Transverse colon (tissue), 4 donors: ENCODE measurements at regions not wholly inside any gene's neighbourhood (a gene's known extent, or its start where the extent isn't known, plus 50 kb on each side); places are given as distances from the start of the nearest gene placed in this dataset.

Experiments
- DNase-seq: peaks from one replicate; pipeline ENCODE4 v3.0.0-alpha.2; 2019
- H3K27ac ChIP-seq, 4 donors: fragments of 200-600 bp; sonication (generic); 2 replicates each; pipeline ENCODE4 v1.5.1; 2016 to 2018; ENCODE audit warnings: inconsistent platforms in 4 of 4
- H3K27me3 ChIP-seq: fragments of 200-600 bp; sonication (generic); 2 replicates; pipeline ENCODE4 v1.5.1; 2017; ENCODE audit warnings: inconsistent platforms
- H3K36me3 ChIP-seq, 4 donors: fragments of 200-600 bp; sonication (generic); 2 replicates each; pipeline ENCODE4 v1.5.1; 2017 to 2019; ENCODE audit warnings: inconsistent platforms in 4 of 4
- H3K4me1 ChIP-seq, 4 donors: fragments of 200-600 bp; sonication (generic); 2 replicates each; pipeline ENCODE4 v1.5.1; 2017 to 2020; ENCODE audit warnings: inconsistent platforms in 4 of 4
- H3K4me3 ChIP-seq, 4 donors: fragments of 200-600 bp; sonication (generic); 1 replicate in 1 of 4; 2 replicates in 3 of 4; pipeline versions ENCODE4 v1.5.1 to v1.6.1; 2017 to 2019; ENCODE audit warnings: inconsistent platforms in 4 of 4
- H3K9me3 ChIP-seq, 2 donors: fragments of 200-600 bp; sonication (generic); 2 replicates each; pipeline ENCODE4 v1.5.1; 2017 to 2019; ENCODE audit warnings: inconsistent platforms in 2 of 2
- EP300 ChIP-seq: sonication (generic); formaldehyde crosslinking; IDR thresholded peaks from one replicate; pipeline ENCODE4 v1.6.1; 2017; ENCODE audit warnings: antibody characterized with exemption, low read depth
- POLR2A ChIP-seq: fragments of 450-650 bp; IDR thresholded peaks from one replicate; pipeline ENCODE4 v1.6.1; 2016; ENCODE audit warnings: antibody characterized with exemption, mild to moderate bottlenecking, moderate library complexity
- POLR2AphosphoS5 ChIP-seq, 3 donors: sonication (generic); formaldehyde crosslinking; IDR thresholded peaks; one replicate each; pipeline ENCODE4 v1.6.1; 2016; ENCODE audit warnings: antibody characterized with exemption in 3 of 3
- WGBS, 2 donors: methylation state at CpG; one replicate each; pipeline ENCODE4 v1.1.5; 2018; ENCODE audit warnings: low coverage in 1 of 2; 5-methylcytosine and 5-hydroxymethylcytosine counted together
- in situ Hi-C, 4 donors: fragments of 200-750 bp; cut with MboI; loops; one replicate each; pipeline versions ENCODE4 v1.15.0 to v1.15.1; 2017; ENCODE audit warnings: low sequenced_read_pairs in 3 of 4, low pct_ligation_motif_present in 1 of 4, low pct_unique_long_range_greater_than_20kb in 1 of 4
- intact Hi-C: fragments of 100-400 bp; cut with DNase I; formaldehyde crosslinking; loops from one replicate; pipeline ENCODE4 v1.15.1; 2023; ENCODE audit warnings: low total_unique reads
- TF ChIP-seq, protein P1 (sequence below), 5 experiments: fragments of 200-600 bp in 3 of 5; fragments of 450-650 bp in 2 of 5; sonication (generic) in 3 of 5; IDR thresholded peaks; 1 replicate in 2 of 5; 2 replicates in 3 of 5; pipeline ENCODE4 v1.5.1; 2016 to 2017; ENCODE audit warnings: antibody characterized with exemption in 5 of 5, inconsistent platforms in 3 of 5, mild to moderate bottlenecking in 2 of 5, moderate library complexity in 1 of 5

DNA sequence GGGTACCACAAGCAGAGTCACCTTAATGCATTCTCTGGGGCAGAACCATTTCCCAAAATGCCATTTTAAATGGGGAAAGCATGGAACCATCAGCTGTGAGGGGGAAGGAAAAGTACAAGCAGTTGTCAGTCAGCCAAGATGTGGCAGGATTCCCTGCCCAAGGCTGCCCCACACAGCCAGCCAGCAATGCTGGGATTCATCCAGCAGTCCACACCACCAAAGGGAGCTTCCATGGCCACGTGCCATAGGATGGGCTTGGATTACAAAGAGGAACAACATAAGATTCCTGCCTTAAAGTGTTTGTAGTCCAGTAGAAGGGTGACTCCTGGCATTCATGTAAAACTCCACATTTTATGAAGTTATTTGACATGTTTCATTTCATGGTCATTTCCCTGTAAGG lies 233.3 kb downstream of the SHOX2 start:
- in situ Hi-C loops (loop anchor here in 1 of 4 donors (25.0 kb wide), 1 partner anchor 564 kb away; no protein-coding TSS in a partner anchor), intact Hi-C loops (no loop called here)
- DNase-seq, result no peak
- no peaks in the 10 kb centered on the region for H3K36me3 ChIP-seq
- TF ChIP-seq EP300, result no peak
- TF ChIP-seq POLR2A, result no peak
- TF ChIP-seq, protein P1, sequence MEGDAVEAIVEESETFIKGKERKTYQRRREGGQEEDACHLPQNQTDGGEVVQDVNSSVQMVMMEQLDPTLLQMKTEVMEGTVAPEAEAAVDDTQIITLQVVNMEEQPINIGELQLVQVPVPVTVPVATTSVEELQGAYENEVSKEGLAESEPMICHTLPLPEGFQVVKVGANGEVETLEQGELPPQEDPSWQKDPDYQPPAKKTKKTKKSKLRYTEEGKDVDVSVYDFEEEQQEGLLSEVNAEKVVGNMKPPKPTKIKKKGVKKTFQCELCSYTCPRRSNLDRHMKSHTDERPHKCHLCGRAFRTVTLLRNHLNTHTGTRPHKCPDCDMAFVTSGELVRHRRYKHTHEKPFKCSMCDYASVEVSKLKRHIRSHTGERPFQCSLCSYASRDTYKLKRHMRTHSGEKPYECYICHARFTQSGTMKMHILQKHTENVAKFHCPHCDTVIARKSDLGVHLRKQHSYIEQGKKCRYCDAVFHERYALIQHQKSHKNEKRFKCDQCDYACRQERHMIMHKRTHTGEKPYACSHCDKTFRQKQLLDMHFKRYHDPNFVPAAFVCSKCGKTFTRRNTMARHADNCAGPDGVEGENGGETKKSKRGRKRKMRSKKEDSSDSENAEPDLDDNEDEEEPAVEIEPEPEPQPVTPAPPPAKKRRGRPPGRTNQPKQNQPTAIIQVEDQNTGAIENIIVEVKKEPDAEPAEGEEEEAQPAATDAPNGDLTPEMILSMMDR (IDR thresholded peaks at IDR 0.05), result no peak
- TF ChIP-seq POLR2AphosphoS5 (IDR thresholded peaks at IDR 0.05), result no peak
- H3K9me3 ChIP-seq, result no peaks in the 10 kb centered on the region
- no peak overlapping the region for H3K27ac ChIP-seq
- H3K4me1 ChIP-seq, result no peaks in the 10 kb centered on the region
- WGBS, 2 donors, result 40% methylated on average over 1 of the region's 1 CpG; no CpG with 5 or more reads in 1 of the 2 donors
- no peaks in the 10 kb centered on the region for H3K27me3 ChIP-seq
- no peak overlapping the region for H3K4me3 ChIP-seq

DNA sequence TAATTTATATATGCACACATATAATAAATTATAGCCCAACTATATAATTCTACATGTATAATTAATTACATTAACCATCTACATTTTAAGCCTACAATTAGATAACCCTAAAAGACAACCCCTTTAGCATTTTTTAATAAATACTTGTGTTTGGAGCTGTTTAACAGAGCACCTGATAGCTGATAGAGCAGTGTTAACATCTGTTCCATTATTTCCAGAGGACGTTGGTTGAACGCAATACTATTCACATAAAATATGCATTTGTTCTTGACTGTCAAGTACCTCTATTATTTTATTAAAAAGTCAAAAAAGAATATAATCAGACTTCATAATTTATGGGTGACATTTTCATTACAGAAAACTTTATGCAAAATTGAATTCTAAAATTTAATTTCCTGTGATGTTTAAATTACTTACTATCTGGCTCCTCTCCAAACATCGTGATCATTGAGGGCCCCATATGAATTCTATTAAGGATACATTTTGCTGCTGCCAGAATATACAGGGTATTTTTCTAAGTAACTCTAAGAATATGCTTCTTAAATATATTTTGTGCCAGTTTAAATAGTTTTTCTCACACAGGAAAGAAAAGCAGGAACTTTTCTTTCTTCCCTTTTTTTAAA lies 234.3 kb downstream of the SHOX2 start:
- intact Hi-C loops (no loop called here), in situ Hi-C loops (loop anchor here in 1 of 4 donors (25.0 kb wide), 1 partner anchor 565 kb away; no protein-coding TSS in a partner anchor)
- H3K4me1 ChIP-seq, result no peaks in the 10 kb centered on the region
- no peak overlapping the region for H3K4me3 ChIP-seq
- no peaks in the 10 kb centered on the region for H3K36me3 ChIP-seq
- no peak for TF ChIP-seq POLR2A
- no peak for TF ChIP-seq POLR2AphosphoS5 (IDR thresholded peaks at IDR 0.05)
- no peak for TF ChIP-seq EP300
- TF ChIP-seq, protein P1 (IDR thresholded peaks at IDR 0.05), result no peak
- H3K27me3 ChIP-seq, result no peaks in the 10 kb centered on the region
- no peaks in the 10 kb centered on the region for H3K9me3 ChIP-seq
- no peak overlapping the region for H3K27ac ChIP-seq
- no peak for DNase-seq
- 51 to 61% methylated on average over 3 of the region's 3 CpGs for WGBS, 2 donors

DNA sequence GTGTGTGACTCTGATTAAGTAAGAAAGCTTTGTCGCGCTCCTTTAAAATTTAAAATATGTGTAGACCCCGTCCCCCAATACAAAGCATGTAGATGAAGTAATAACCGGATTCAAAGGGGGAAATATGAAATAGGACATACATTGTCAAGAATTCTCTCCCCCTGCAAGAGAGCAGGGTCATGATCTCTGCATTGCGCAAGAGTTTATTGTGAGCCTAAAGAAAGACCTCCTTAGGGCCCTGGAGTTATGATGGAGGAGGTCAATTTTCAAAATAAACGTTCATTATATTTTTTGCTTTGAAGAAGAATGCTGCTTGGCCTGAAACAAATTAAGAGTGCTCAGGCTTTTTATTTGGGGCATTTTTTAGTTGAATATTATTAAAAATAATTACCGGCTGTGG lies 235.0 kb downstream of the SHOX2 start:
- Histone ChIP-seq H3K4me3 (no peak overlapping the region), H3K27me3 (no peaks in the 10 kb centered on the region), H3K36me3 (no peaks in the 10 kb centered on the region), H3K9me3 (no peaks in the 10 kb centered on the region), H3K27ac (no peak overlapping the region), H3K4me1 (no peaks in the 10 kb centered on the region)
- no peak for DNase-seq
- in situ Hi-C loops, result loop anchor here in 1 of 4 donors (25.0 kb wide), 1 partner anchor 566 kb away; no protein-coding TSS in a partner anchor
- intact Hi-C loops, result no loop called here
- TF ChIP-seq, protein P1 (IDR thresholded peaks at IDR 0.05), result no peak
- TF ChIP-seq POLR2A, result no peak
- TF ChIP-seq EP300, result no peak
- no peak for TF ChIP-seq POLR2AphosphoS5 (IDR thresholded peaks at IDR 0.05)
- WGBS, 2 donors, result 88 to 95% methylated on average over 3 to 7 of the region's 7 CpGs

DNA sequence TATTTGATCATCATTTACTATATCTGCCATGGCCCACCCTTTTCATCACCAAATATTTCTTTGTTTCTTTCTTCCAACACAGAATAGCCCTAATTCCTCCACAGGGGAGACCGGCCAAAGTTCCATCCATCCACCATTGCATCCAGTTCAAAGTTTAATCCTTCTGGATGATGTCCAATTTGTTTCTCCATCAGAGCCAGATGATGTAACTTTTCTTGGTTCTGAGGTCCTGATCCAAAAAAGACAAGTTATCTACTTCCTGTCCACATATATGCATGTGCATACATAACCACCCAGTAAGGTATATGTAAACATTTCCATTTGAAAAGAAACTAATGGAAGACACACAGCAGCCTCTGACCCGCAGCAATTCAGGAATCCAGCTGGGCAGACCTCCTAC lies 237.3 kb downstream of the SHOX2 start:
- 32 to 67% methylated on average over 2 of the region's 2 CpGs for WGBS, 2 donors
- TF ChIP-seq, protein P1 (IDR thresholded peaks at IDR 0.05), result no peak
- no peak for TF ChIP-seq POLR2AphosphoS5 (IDR thresholded peaks at IDR 0.05)
- no peak for TF ChIP-seq POLR2A
- TF ChIP-seq EP300, result no peak
- no peak overlapping the region for H3K4me3 ChIP-seq
- H3K27ac ChIP-seq, result no peak overlapping the region
- H3K9me3 ChIP-seq, result no peaks in the 10 kb centered on the region
- no peaks in the 10 kb centered on the region for H3K36me3 ChIP-seq
- no peaks in the 10 kb centered on the region for H3K4me1 ChIP-seq
- no peaks in the 10 kb centered on the region for H3K27me3 ChIP-seq
- no peak for DNase-seq
- in situ Hi-C loops (loop anchor here in 2 of 4 donors (10.0 to 25.0 kb wide), 2 partner anchors 566 to 568 kb away; no protein-coding TSS in a partner anchor), intact Hi-C loops (no loop called here)
